Immature natural killer cell (primary cell): ENCODE measurements at regions not wholly inside any gene's neighbourhood (a gene's known extent, or its start where the extent isn't known, plus 50 kb on each side); places are given as distances from the start of the nearest gene placed in this dataset.
A peak's percentile ranks its signal among the peaks of the same experiment; 100 is the strongest.

Experiments used
- DNase-seq, 3 donors: peaks; one replicate each; pipeline ENCODE4 v3.0.0; 2022; ENCODE audit warnings: mixed read lengths in 1 of 3
- H3K27ac Mint-ChIP-seq, 6 donors: one replicate each; pipeline ENCODE4 v1.8.0; 2020; ENCODE audit warnings: mixed read lengths in 6 of 6, mild to moderate bottlenecking in 5 of 6, inconsistent platforms in 4 of 6, moderate library complexity in 3 of 6
- H3K27me3 Mint-ChIP-seq, 3 donors: one replicate each; pipeline ENCODE4 v1.8.0; 2020 to 2021; ENCODE audit warnings: low read depth in 3 of 3, mild to moderate bottlenecking in 3 of 3, mixed read lengths in 3 of 3, moderate library complexity in 3 of 3, inconsistent platforms in 1 of 3
- H3K36me3 Mint-ChIP-seq, 3 donors: one replicate each; pipeline ENCODE4 v1.8.0; 2020; ENCODE audit warnings: mixed read lengths in 3 of 3, inconsistent platforms in 2 of 3, mild to moderate bottlenecking in 2 of 3
- H3K4me1 Mint-ChIP-seq, 2 donors: one replicate each; pipeline ENCODE4 v1.8.0; 2020; ENCODE audit warnings: inconsistent platforms in 2 of 2, mild to moderate bottlenecking in 2 of 2, mixed read lengths in 2 of 2, moderate library complexity in 1 of 2
- H3K4me3 Mint-ChIP-seq, 5 donors: one replicate each; pipeline ENCODE4 v1.8.0; 2020; ENCODE audit warnings: mild to moderate bottlenecking in 5 of 5, mixed read lengths in 5 of 5, inconsistent platforms in 3 of 5, moderate library complexity in 3 of 5
- H3K9me3 Mint-ChIP-seq, 6 donors: one replicate each; pipeline ENCODE4 v1.8.0; 2020; ENCODE audit warnings: mild to moderate bottlenecking in 6 of 6, mixed read lengths in 6 of 6, inconsistent platforms in 4 of 6, moderate library complexity in 3 of 6

DNA sequence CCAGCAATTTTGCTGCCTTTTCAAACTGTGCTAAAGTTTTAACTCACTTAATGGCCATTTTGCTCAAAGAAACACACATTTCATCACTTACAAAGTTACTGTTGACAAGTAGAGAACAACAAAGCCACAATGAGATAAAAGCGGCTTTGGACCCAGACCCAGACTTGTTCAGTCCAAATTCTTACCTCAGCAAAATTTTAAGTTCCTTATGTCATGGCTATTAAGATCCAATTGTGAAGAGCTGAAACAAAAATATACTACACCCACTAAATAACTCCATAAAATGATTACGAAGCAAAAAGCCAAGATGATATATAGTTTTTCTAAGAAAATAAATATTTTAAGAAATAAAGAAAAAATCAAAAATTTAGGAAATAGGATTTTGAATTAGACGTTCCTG is 137.0 kb upstream of the INPP4B start:
- DNase-seq = no peak
- no peaks in the 10 kb centered on the region for H3K36me3 Mint-ChIP-seq

DNA sequence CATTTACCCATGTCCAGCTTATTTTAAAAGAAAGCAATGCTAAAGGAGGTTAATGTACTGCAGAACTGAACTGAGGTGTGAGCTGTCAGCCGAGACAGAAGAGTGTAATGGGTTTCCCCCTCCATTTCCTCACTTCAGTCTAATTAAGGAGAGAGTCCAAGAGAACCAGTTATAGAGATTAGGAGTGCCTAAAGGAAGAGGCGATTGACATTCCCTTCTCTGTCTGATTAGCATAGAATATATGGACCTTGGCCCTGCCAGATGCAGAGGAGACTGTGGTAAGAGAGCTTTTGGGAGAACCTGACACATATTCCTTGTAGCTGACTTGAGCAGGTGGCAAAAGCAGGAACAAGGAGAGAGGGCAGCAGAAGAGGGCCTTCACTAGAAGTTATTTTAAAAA is 137.5 kb upstream of the INPP4B start:
- Mint-ChIP-seq H3K9me3 (peaks cover 0 to 3% (median 0%) of the 10 kb centered on the region in 6 donors), H3K4me1 (no peaks in the 10 kb centered on the region), H3K27ac (no peak overlapping the region), H3K4me3 (no peak overlapping the region), H3K27me3 (peaks cover 0 to 9% (median 0%) of the 10 kb centered on the region in 3 donors), H3K36me3 (no peaks in the 10 kb centered on the region)
- no peak for DNase-seq

More for the DNA sequence above, 137.0 kb upstream of the INPP4B start:
- no peak overlapping the region for H3K4me3 Mint-ChIP-seq
- no peak overlapping the region for H3K27ac Mint-ChIP-seq
- peaks cover 0 to 9% (median 0%) of the 10 kb centered on the region in 3 donors for H3K27me3 Mint-ChIP-seq
- peaks cover 0 to 3% of the 10 kb centered on the region in 2 donors for H3K4me1 Mint-ChIP-seq
- H3K9me3 Mint-ChIP-seq = peaks cover 0 to 1% (median 0%) of the 10 kb centered on the region in 6 donors

DNA sequence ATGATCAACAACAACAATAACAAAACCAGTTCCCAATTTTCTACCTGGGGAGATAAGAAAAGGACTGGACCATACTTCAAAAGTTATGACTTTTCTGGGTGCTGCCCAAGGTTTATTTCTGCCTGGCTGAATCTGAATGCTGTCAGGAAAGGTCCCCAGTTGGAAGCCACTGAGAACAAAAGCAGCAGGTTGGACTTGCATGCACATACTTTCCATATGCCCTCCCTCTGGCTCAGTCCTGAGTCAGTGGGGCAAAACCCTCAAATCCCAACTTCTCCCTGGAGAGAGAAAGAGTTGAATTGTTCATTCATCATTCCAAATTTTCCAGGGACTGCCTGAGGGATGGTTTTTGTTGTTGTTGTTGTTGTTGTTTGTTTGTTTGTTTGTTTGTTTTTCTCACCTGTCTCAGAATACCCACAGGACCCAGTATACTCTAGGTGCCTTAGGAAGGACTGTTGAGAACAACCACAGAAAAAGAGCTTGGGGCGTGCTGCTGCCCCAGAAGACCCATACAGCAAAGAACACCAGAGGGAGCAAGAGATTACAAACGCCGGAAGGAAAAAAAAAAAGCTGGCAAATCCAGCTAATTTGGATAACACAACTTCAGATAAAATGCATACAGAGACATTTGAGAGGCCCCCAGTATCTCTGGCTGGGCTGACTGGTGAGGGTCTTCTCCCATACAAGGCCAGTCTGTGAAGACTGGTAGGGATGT is 138.9 kb upstream of the INPP4B start:
- H3K4me1 Mint-ChIP-seq = no peaks in the 10 kb centered on the region
- H3K36me3 Mint-ChIP-seq = no peaks in the 10 kb centered on the region
- H3K4me3 Mint-ChIP-seq = no peak overlapping the region
- DNase-seq = no peak
- H3K27me3 Mint-ChIP-seq = peaks cover 0 to 9% (median 2%) of the 10 kb centered on the region in 3 donors
- no peak overlapping the region for H3K27ac Mint-ChIP-seq
- peaks cover 0 to 8% (median 2%) of the 10 kb centered on the region in 6 donors for H3K9me3 Mint-ChIP-seq

DNA sequence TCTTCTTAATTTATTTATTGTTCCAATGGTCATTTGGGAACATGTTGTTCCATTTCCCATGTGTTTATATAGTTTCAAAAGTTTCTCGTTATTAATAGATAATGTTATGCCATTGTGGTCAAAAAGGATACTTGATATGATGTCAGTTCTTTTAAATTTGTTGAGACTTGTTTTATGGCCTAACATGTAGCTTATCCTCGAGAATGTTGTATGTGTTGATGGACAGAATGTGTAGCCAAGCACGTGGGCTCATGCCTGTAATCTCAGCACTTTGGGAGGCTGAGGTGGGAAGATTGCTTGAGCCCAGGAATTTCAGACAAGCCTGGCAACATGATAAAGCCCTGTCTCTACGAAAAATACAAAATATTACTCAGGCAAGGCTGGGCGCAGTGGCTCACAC is 168.5 kb upstream of the USP38 start:
- H3K27me3 Mint-ChIP-seq = no peaks in the 10 kb centered on the region
- H3K27ac Mint-ChIP-seq = no peak overlapping the region
- H3K4me3 Mint-ChIP-seq = no peak overlapping the region
- H3K36me3 Mint-ChIP-seq = peaks cover 0 to 4% (median 0%) of the 10 kb centered on the region in 3 donors
- no peak for DNase-seq
- H3K9me3 Mint-ChIP-seq = peaks cover 0 to 11% (median 6%) of the 10 kb centered on the region in 6 donors
- peaks cover 0 to 8% of the 10 kb centered on the region in 2 donors for H3K4me1 Mint-ChIP-seq

DNA sequence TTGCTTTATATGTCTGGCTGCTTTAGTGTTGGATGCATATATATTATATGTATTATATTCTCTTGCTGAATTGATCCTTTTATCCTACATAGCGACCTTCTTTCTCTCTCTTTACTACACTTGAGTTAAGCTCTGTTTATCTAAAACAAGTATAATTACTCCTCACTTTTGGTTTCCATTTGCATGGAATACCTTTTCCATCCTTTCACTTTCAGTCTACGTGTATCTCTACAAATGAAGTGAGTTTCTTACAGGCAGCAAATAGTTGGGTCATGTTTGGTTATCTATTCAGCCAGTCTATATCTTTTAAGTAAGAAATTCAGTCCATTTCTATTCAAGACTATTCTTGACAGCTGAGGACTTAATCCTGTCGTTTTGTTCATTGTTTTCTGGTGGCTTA is 167.5 kb upstream of the USP38 start:
- DNase-seq = no peak
- Mint-ChIP-seq H3K27ac (no peak overlapping the region), H3K4me1 (peaks cover 0 to 8% of the 10 kb centered on the region in 2 donors), H3K9me3 (peaks cover 0 to 7% (median 4%) of the 10 kb centered on the region in 6 donors), H3K27me3 (no peaks in the 10 kb centered on the region), H3K4me3 (no peak overlapping the region), H3K36me3 (peaks cover 0 to 4% (median 0%) of the 10 kb centered on the region in 3 donors)

DNA sequence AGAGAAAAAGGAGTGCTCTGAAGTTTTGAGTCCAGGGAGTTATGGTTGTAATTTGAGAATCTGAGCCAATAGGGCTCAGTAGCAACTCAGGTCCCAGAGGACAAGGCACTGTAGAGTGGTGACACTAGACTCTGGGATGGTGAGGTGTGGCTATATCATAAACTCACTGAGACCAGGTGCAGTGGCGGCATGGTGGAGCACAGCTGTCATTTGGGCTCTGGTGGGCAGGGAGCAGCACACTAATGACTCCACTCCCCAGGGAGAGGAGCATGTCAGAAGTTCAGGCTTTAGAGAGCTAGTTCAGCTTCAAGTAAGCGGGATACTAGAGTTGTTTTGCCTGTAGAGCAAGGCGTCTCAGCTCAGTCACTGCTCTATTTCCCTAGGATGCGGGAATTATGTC is 165.4 kb upstream of the USP38 start:
- H3K27me3 Mint-ChIP-seq = no peaks in the 10 kb centered on the region
- DNase-seq = no peak
- H3K27ac Mint-ChIP-seq = no peak overlapping the region
- H3K4me1 Mint-ChIP-seq = peaks cover 0 to 8% of the 10 kb centered on the region in 2 donors
- no peak overlapping the region for H3K4me3 Mint-ChIP-seq
- H3K9me3 Mint-ChIP-seq = peaks cover 0 to 7% (median 1%) of the 10 kb centered on the region in 6 donors
- peaks cover 0 to 4% (median 0%) of the 10 kb centered on the region in 3 donors for H3K36me3 Mint-ChIP-seq

DNA sequence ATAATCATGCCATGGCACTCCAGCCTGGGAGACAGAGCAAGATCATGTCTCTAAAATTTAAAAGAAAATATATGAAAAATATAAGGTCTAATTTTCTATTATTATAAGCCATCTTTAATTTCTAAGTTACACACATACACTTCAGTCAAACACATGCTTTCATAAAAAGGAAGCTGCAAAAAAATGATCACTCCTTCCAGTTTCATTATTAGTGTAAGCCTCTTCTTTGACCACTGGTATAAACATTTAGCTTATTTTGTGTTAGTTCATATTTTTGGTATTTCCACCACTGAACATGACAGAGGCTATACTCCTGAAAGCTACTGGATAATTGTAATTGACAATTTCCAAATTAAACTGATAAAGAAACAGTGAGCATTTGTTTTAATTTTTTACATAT is 163.3 kb upstream of the USP38 start:
- H3K4me3 Mint-ChIP-seq = no peak overlapping the region
- no peak overlapping the region for H3K27ac Mint-ChIP-seq

DNA sequence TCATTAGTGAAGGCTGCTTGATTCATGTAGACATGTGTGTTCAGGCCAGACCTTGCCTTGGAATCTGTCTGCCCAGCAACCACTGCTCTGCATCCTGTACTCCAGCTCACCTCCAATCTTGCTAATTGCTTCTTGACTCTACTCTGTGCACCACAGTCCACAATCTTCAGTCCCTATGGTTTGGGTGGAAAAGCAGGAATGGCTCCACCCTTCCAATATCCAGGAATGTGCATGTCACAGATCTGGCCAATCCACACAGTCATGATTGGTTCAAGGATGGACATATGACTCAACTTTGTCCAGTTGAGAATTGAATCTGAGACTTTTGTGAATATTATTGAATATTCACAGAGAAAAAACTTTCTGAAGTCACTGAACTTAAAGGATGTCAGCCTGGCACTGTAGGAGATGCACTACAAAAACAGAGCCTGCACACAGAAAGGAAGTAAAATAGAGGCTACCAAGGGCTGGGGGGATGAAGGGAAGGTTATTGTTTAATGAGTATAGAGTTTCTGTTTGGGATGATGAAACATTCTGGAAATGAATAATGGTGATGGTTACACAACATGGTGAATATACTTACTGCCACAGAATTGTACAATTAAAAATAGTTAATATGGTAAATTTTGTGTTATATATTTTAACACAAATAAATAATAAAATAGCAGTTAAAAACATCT is 161.3 kb upstream of the USP38 start:
- Mint-ChIP-seq H3K9me3 (peaks cover 0 to 5% (median 0%) of the 10 kb centered on the region in 6 donors), H3K4me3 (no peak overlapping the region), H3K27me3 (no peaks in the 10 kb centered on the region), H3K36me3 (peaks cover 0 to 4% (median 0%) of the 10 kb centered on the region in 3 donors), H3K27ac (no peak overlapping the region), H3K4me1 (peaks cover 4 to 23% of the 10 kb centered on the region in 2 donors)
- DNase-seq = no peak

More for the DNA sequence above, 163.3 kb upstream of the USP38 start:
- Mint-ChIP-seq H3K4me1 (peaks cover 0 to 15% of the 10 kb centered on the region in 2 donors), H3K27me3 (no peaks in the 10 kb centered on the region), H3K9me3 (peaks cover 0 to 5% (median 0%) of the 10 kb centered on the region in 6 donors), H3K36me3 (peaks cover 0 to 4% (median 0%) of the 10 kb centered on the region in 3 donors)
- DNase-seq = no peak

DNA sequence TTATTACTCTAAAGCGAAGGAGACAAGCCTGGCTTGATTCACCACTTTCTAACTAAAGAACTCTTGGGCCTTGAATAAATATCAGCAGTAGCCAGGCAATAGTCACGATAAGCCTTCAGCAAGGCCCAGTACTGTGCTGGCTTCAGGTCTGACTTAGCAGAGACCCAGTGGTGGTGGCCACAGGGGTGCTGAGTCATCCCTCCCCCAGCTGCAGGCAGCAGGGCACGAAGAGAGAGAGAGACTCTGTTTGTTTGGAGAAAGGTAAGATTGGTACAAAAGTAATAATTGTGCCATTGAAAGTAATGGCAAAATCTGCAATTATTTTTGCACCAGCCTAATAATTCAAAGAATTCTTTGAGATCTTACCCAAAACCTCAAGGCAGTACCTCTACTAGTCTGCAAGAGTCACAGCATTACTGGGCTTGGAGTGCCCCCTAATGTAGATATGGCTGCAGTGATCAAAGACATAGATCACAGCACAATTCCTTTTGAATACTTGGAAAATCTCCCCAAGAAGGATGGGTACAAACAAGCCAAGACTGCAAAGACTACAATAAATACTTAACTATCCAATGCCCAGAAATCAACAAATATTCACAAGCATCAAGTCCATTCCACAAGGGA is 159.5 kb upstream of the USP38 start:
- H3K4me3 Mint-ChIP-seq = no peak overlapping the region
- no peak overlapping the region for H3K27ac Mint-ChIP-seq

DNA sequence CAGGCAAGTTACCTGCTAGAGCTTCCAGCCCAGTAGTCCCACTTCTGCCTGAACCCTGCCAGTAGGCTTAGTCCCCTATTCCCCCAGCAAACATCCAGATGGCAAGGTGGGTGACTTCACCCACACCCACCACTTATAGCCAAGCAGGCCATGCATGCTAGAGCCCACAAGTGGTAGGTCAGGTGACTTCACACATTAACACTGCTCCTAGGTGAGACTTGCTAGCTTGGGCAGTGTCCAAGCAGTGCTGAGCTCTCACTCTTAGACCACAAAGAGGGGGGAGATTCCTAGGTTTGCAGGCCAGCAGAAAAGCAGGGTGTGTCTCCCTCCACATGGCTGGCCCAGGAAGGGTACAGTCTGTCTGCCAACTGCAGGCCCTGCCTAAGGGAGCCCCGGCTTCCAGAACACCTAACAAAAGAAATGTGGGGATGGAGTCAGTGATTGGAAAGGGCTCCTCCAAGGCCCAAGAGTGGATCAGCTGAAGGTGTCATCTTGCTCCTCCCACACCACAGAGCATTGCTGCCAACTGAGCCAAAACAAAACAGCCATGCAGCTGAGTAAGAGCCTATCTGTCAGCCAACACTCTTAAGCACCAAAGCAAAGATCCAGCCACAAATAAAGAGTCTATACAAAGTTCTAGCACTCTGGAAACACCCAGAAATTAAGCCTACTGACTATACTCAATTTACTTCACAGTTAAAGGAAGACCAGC is 158.1 kb upstream of the USP38 start:
- H3K27me3 Mint-ChIP-seq = peaks cover 0 to 1% (median 0%) of the 10 kb centered on the region in 3 donors
- DNase-seq = peak; percentile 6 to 14 (median 12)
- peaks cover 4 to 28% (median 14%) of the 10 kb centered on the region in 6 donors for H3K9me3 Mint-ChIP-seq
- H3K4me1 Mint-ChIP-seq = peaks cover 4 to 15% of the 10 kb centered on the region in 2 donors
- no peak overlapping the region for H3K4me3 Mint-ChIP-seq
- H3K27ac Mint-ChIP-seq = peak overlapping the region in 1 of 6 donors; percentile 5
- H3K36me3 Mint-ChIP-seq = no peaks in the 10 kb centered on the region

More for the DNA sequence above, 159.5 kb upstream of the USP38 start:
- Mint-ChIP-seq H3K9me3 (peaks cover 4 to 18% (median 12%) of the 10 kb centered on the region in 6 donors), H3K36me3 (peaks cover 0 to 4% (median 0%) of the 10 kb centered on the region in 3 donors), H3K27me3 (peaks cover 0 to 1% (median 0%) of the 10 kb centered on the region in 3 donors), H3K4me1 (peaks cover 4 to 23% of the 10 kb centered on the region in 2 donors)
- no peak for DNase-seq

DNA sequence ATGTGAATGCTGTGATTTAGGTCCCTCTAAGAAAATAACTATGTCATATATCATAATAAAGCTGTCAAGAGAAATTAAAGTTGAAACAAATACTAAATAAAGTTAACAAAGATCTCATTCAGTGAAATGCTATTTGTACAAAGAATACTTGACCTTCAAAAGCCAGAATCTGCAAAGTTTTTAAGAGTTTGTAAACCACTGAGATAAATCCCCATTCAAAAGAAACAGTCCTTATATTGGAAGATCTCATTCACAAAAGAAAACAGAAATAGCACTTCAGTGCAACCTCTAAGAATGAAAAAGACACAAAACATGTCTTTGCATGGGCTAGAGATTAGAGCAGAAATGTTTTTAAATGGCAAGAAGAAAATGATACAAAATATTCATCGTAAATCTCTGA is 149.1 kb upstream of the USP38 start:
- Mint-ChIP-seq H3K27me3 (peaks cover 0 to 3% (median 1%) of the 10 kb centered on the region in 3 donors), H3K27ac (no peak overlapping the region), H3K36me3 (no peaks in the 10 kb centered on the region), H3K4me3 (no peak overlapping the region), H3K9me3 (peaks cover 2 to 20% (median 4%) of the 10 kb centered on the region in 6 donors), H3K4me1 (no peaks in the 10 kb centered on the region)
- no peak for DNase-seq

DNA sequence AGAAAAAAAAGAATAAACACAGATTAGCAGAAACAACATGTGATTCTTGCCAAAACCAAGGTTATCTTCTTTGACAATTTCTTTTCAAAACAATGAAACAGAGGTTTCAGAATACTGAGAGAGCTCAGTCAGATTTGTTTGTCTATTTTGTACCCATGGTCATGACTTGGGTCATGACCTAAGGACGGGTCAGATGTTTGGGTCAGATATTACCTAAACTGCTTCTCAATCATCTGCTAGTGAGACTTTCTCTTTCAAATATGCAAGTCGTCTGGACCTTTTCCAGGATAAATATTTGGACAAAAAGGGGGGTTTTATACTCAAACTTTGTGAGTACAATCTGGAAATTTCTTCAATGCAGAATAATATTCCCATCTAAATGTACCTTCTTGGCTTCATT is 148.3 kb upstream of the USP38 start:
- no peaks in the 10 kb centered on the region for H3K36me3 Mint-ChIP-seq
- H3K4me1 Mint-ChIP-seq = no peaks in the 10 kb centered on the region
- peaks cover 0 to 3% (median 1%) of the 10 kb centered on the region in 3 donors for H3K27me3 Mint-ChIP-seq
- H3K27ac Mint-ChIP-seq = no peak overlapping the region
- no peak for DNase-seq
- no peak overlapping the region for H3K4me3 Mint-ChIP-seq
- peaks cover 2 to 15% (median 4%) of the 10 kb centered on the region in 6 donors for H3K9me3 Mint-ChIP-seq

DNA sequence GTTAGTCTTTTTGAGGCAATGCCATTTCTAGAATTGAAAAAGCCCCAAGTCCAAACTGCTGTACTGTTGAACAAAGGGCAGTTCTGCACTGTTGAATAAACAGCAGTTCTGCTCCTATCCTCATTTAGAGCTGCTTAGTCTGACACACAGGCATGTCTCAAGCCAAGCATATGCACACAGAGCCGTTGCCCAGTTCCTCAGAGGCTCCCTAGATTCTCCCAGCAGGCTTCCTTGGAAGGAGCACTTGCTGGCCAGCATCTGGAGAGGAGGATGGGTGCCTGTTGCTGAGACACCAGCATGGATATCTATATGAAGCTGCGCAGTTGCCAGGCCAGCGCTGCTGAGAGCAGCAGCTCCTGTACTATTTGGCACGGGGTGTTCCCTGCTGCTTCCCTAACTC is 138.3 kb upstream of the USP38 start:
- no peak overlapping the region for H3K27ac Mint-ChIP-seq
- H3K9me3 Mint-ChIP-seq = peaks cover 0 to 3% (median 2%) of the 10 kb centered on the region in 6 donors
- H3K4me3 Mint-ChIP-seq = no peak overlapping the region
- peaks cover 0 to 2% (median 1%) of the 10 kb centered on the region in 3 donors for H3K27me3 Mint-ChIP-seq
- DNase-seq = no peak
- peaks cover 0 to 3% (median 0%) of the 10 kb centered on the region in 3 donors for H3K36me3 Mint-ChIP-seq
- H3K4me1 Mint-ChIP-seq = no peaks in the 10 kb centered on the region
